PC-3 (cell line): ENCODE measurements at regions not wholly inside any gene's neighbourhood (a gene's known extent, or its start where the extent isn't known, plus 50 kb on each side); places are given as distances from the start of the nearest gene placed in this dataset.

Source experiments
- ATAC-seq: fragments of 200-7000 bp; cut with Tn5 transposase; 2 replicates; pipeline ENCODE4 v1.9.1; 2020; ENCODE audit warnings: mild to moderate bottlenecking, moderate library complexity
- BruUV-seq: library from RNA; stranded (reverse); fragments of 400-500 nt; replicated peaks from 2 replicates; lab custom pipeline; 2021; lab: Mats Ljungman, UMichigan
- CTCF ChIA-PET: fragments of 300-600 bp; sonication (Branson Sonifier 250); formaldehyde crosslinking; loops from one replicate; lab custom pipeline; 2022; ENCODE audit warnings: antibody characterized with exemption; lab: Charles Lee
- POLR2A ChIA-PET: fragments of 300-600 bp; sonication (Branson Sonifier 250); formaldehyde crosslinking; loops from one replicate; lab custom pipeline; 2022; ENCODE audit warnings: antibody characterized with exemption; ENCODE audit not compliant: unreplicated experiment; lab: Charles Lee
- DNase-seq: peaks from one replicate; pipeline ENCODE4 v3.0.0-alpha.2; 2015
- H2AFZ ChIP-seq: fragments of 300-600 bp; sonication (generic); 2 replicates; pipeline ENCODE4 v1.6.0; 2016; ENCODE audit warnings: antibody characterized with exemption, low read length
- H3F3A ChIP-seq: fragments of 300-600 bp; sonication (generic); one replicate; pipeline ENCODE4 v1.6.0; 2017; ENCODE audit warnings: antibody characterized with exemption, low read length, control low read depth, mild to moderate bottlenecking; ENCODE audit not compliant: unreplicated experiment
- H3K27ac ChIP-seq: fragments of 300-600 bp; sonication (generic); 2 replicates; pipeline ENCODE4 v1.5.1; 2016; ENCODE audit warnings: mild to moderate bottlenecking, low read length
- H3K27me3 ChIP-seq: fragments of 300-600 bp; sonication (generic); 2 replicates; pipeline ENCODE4 v1.6.1; 2016; ENCODE audit warnings: low read length, mixed read lengths
- H3K36me3 ChIP-seq: fragments of 300-600 bp; sonication (generic); 2 replicates; pipeline ENCODE4 v1.6.1; 2016; ENCODE audit warnings: low read depth, mixed run types, low read length, mixed read lengths
- H3K4me1 ChIP-seq: fragments of 300-600 bp; sonication (generic); 2 replicates; pipeline ENCODE4 v1.5.1; 2016; ENCODE audit warnings: low read length; ENCODE audit not compliant: insufficient read depth
- H3K4me2 ChIP-seq: fragments of 300-600 bp; sonication (generic); 2 replicates; pipeline ENCODE4 v1.6.0; 2016; ENCODE audit warnings: low read length
- H3K4me3 ChIP-seq: fragments of 300-600 bp; sonication (generic); 2 replicates; pipeline ENCODE4 v1.5.1; 2016; ENCODE audit warnings: mild to moderate bottlenecking, low read length, mixed read lengths
- H3K79me2 ChIP-seq: fragments of 300-600 bp; sonication (generic); 2 replicates; pipeline ENCODE4 v1.6.1; 2017; ENCODE audit warnings: low read length, mixed read lengths
- H3K9ac ChIP-seq: fragments of 300-600 bp; sonication (generic); 2 replicates; pipeline ENCODE4 v1.6.0; 2016; ENCODE audit warnings: mild to moderate bottlenecking, low read length
- H3K9me2 ChIP-seq: fragments of 300-600 bp; sonication (generic); replicated peaks from 2 replicates; pipeline ENCODE4 v1.6.1; 2016; ENCODE audit warnings: mixed run types, low read length, mixed read lengths
- H3K9me3 ChIP-seq: fragments of 300-600 bp; sonication (generic); 2 replicates; pipeline ENCODE4 v1.6.1; 2016; ENCODE audit warnings: low read length, mixed read lengths
- H4K20me1 ChIP-seq: fragments of 300-600 bp; sonication (generic); 2 replicates; pipeline ENCODE4 v1.6.1; 2016; ENCODE audit warnings: low read length, mixed read lengths
- EZH2 ChIP-seq: fragments of 300-600 bp; sonication (generic); IDR thresholded peaks from one replicate; pipeline ENCODE4 v1.6.1; 2017; ENCODE audit warnings: antibody characterized with exemption, mild to moderate bottlenecking, low read length; ENCODE audit not compliant: unreplicated experiment
- EZH2phosphoT487 ChIP-seq: fragments of 300-600 bp; sonication (generic); IDR thresholded peaks from 2 replicates; pipeline ENCODE4 v1.6.1; 2018; ENCODE audit warnings: mild to moderate bottlenecking, antibody characterized with exemption, low read length, borderline replicate concordance
- intact Hi-C: fragments of 100-400 bp; cut with micrococcal nuclease; formaldehyde crosslinking; loops from 2 replicates; pipeline ENCODE4 v1.9.0; 2023
- TF ChIP-seq, protein P1 (sequence below): fragments of 300-600 bp; sonication (generic); conservative IDR thresholded peaks from 2 replicates; pipeline ENCODE4 v1.5.1; 2017; ENCODE audit warnings: antibody characterized with exemption, low read depth, mild to moderate bottlenecking, low read length

- no peaks in the 10 kb centered on the region for H3K9me3 ChIP-seq
- intact Hi-C loops: no loop called here
- TF ChIP-seq, protein P1, sequence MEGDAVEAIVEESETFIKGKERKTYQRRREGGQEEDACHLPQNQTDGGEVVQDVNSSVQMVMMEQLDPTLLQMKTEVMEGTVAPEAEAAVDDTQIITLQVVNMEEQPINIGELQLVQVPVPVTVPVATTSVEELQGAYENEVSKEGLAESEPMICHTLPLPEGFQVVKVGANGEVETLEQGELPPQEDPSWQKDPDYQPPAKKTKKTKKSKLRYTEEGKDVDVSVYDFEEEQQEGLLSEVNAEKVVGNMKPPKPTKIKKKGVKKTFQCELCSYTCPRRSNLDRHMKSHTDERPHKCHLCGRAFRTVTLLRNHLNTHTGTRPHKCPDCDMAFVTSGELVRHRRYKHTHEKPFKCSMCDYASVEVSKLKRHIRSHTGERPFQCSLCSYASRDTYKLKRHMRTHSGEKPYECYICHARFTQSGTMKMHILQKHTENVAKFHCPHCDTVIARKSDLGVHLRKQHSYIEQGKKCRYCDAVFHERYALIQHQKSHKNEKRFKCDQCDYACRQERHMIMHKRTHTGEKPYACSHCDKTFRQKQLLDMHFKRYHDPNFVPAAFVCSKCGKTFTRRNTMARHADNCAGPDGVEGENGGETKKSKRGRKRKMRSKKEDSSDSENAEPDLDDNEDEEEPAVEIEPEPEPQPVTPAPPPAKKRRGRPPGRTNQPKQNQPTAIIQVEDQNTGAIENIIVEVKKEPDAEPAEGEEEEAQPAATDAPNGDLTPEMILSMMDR: no peak
- TF ChIP-seq EZH2: no peak
- no peak for TF ChIP-seq EZH2phosphoT487
- ChIA-PET POLR2A (no interaction called here), CTCF (no interaction called here)
- H3K9ac ChIP-seq: no peak overlapping the region
- ATAC-seq (no peak), DNase-seq (no peak)
- no peak overlapping the region for H2AFZ ChIP-seq
- H3K4me1 ChIP-seq: no peaks in the 10 kb centered on the region
- H3F3A ChIP-seq: no peaks in the 10 kb centered on the region
- H3K36me3 ChIP-seq: no peaks in the 10 kb centered on the region
- no peaks in the 10 kb centered on the region for H3K79me2 ChIP-seq
- no peak overlapping the region for H3K27ac ChIP-seq
- H3K9me2 ChIP-seq: no peaks in the 10 kb centered on the region
- no peaks in the 10 kb centered on the region for H4K20me1 ChIP-seq
- H3K4me2 ChIP-seq: no peak overlapping the region
- H3K27me3 ChIP-seq: peaks cover 18% of the 10 kb centered on the region
- no peak overlapping the region for H3K4me3 ChIP-seq
- no TSS peak for BruUV-seq
These were observed 1140.6 kb downstream of the BCL11B start for GRCh38 chr14:98131406-98131805.

GRCh38 chr14:98133806-98134205, 1138.2 kb downstream of the BCL11B start:
- Histone ChIP-seq H2AFZ (no peak overlapping the region), H3K27me3 (peaks cover 39% of the 10 kb centered on the region), H3K9me2 (no peaks in the 10 kb centered on the region), H3K4me1 (no peaks in the 10 kb centered on the region), H3K79me2 (no peaks in the 10 kb centered on the region), H3K27ac (no peak overlapping the region), H3K9ac (no peak overlapping the region), H4K20me1 (no peaks in the 10 kb centered on the region), H3K4me3 (no peak overlapping the region), H3K36me3 (no peaks in the 10 kb centered on the region), H3K9me3 (no peaks in the 10 kb centered on the region), H3F3A (no peaks in the 10 kb centered on the region), H3K4me2 (no peak overlapping the region)
- intact Hi-C loops: no loop called here
- ATAC-seq: no peak
- CTCF ChIA-PET: no interaction called here
- TF ChIP-seq EZH2phosphoT487 (no peak), EZH2 (no peak)
- TF ChIP-seq, protein P1: no peak
- no TSS peak for BruUV-seq
- DNase-seq: peak; percentile 17
- POLR2A ChIA-PET: no interaction called here

- ChIA-PET CTCF (no interaction called here), POLR2A (no interaction called here)
- Histone ChIP-seq H2AFZ (no peak overlapping the region), H3K4me2 (no peak overlapping the region), H3K36me3 (no peaks in the 10 kb centered on the region), H3K9ac (no peak overlapping the region), H3K27me3 (peaks cover 52% of the 10 kb centered on the region), H3K4me3 (no peak overlapping the region), H3F3A (no peaks in the 10 kb centered on the region), H3K9me2 (no peaks in the 10 kb centered on the region), H4K20me1 (no peaks in the 10 kb centered on the region), H3K4me1 (no peaks in the 10 kb centered on the region), H3K27ac (no peak overlapping the region), H3K9me3 (no peaks in the 10 kb centered on the region), H3K79me2 (no peaks in the 10 kb centered on the region)
- intact Hi-C loops: no loop called here
- no peak for TF ChIP-seq EZH2phosphoT487
- TF ChIP-seq EZH2: no peak
- TF ChIP-seq, protein P1: no peak
- ATAC-seq (no peak), DNase-seq (no peak)
- no TSS peak for BruUV-seq
These were observed 1135.8 kb downstream of the BCL11B start for GRCh38 chr14:98136012-98136789.
